ENCODE measurements at regions not wholly inside any gene's neighbourhood (a gene's known extent, or its start where the extent isn't known, plus 50 kb on each side); places are given as distances from the start of the nearest gene placed in this dataset.

GRCh38 chr17:51427323-51427811, 167.0 kb downstream of the UTP18 start:
- DNase-seq (ENCODE audit: extremely low read depth in 1 of 4, low spot score in 3 of 4) (no peak), ATAC-seq (no peak), FAIRE-seq (no peak)
- Histone ChIP-seq H3K9me1 (ENCODE audit: control insufficient read depth, insufficient read depth, low read length) (no peaks in the 10 kb centered on the region), H3K4me3 (no peak overlapping the region), H4K20me1 (replicated peaks; ENCODE audit: control insufficient read depth, insufficient read depth, low read length) (no peaks in the 10 kb centered on the region), H3K4me1 (replicated peaks in 1 of 2; ENCODE audit: control insufficient read depth in 2 of 2, insufficient read depth in 2 of 2, low read length in 2 of 2) (no peaks in the 10 kb centered on the region; a peak in 1 of 5 replicates), H3K9ac (ENCODE audit: insufficient read depth in 1 of 2, low read depth in 2 of 2, low read length in 2 of 2) (no peak overlapping the region), H2AFZ (ENCODE audit: low read depth, low read length) (no peak overlapping the region), H3K9me3 (replicated peaks; ENCODE audit: control insufficient read depth, insufficient read depth, low read depth, low read length) (no peaks in the 10 kb centered on the region), H3K27me3 (ENCODE audit: control insufficient read depth in 2 of 2, insufficient read depth in 2 of 2, low read length in 2 of 2) (no peaks in the 10 kb centered on the region), H3K4me2 (ENCODE audit: insufficient read depth, low read length) (no peak overlapping the region), H3K36me3 (ENCODE audit: control insufficient read depth, insufficient read depth, low read length) (no peaks in the 10 kb centered on the region), H3K79me2 (ENCODE audit: control insufficient read depth, insufficient read depth, low read length) (no peaks in the 10 kb centered on the region), H3K27ac (ENCODE audit: extremely low read depth, low read depth, low read length) (no peak overlapping the region)
- ChIA-PET CTCF (ENCODE audit: low intra/inter-chr PET ratio) (no interaction called here), POLR2A (interaction anchor here (0.5 kb wide), 1 partner anchor 31 kb away, joined by 3 read pairs; no protein-coding TSS in a partner anchor)
- BruUV-seq (replicated peaks) = no TSS peak
- in situ Hi-C loops (cut with MboI) = no loop called here
- WGBS (ENCODE audit: insufficient coverage, low coverage, missing lambda C conversion rate) = under 1% methylated on average over 7 of the region's 7 CpGs
- intact Hi-C loops (cut with micrococcal nuclease) = no loop called here
- TF ChIP-seq XRCC5 (IDR thresholded peaks at IDR 0.05; ENCODE audit: low read depth, low read length) (no peak), CEBPB (tag; IDR thresholded peaks at IDR 0.05) (0 out of 2 replicates have a peak, but pooled peaks have one; percentile 29), CEBPG (CRISPR knock-in tag; IDR thresholded peaks at IDR 0.05) (no peak), CEBPG (tag; conservative IDR thresholded peaks at IDR 0.05 in 1 of 2, IDR thresholded peaks at IDR 0.05 in 1 of 2) (peak; percentile 22 to 73; a peak in 2 of 4 replicates), BHLHE40 (IDR thresholded peaks at IDR 0.05; ENCODE audit: low read length) (no peak), ATF3 (IDR thresholded peaks at IDR 0.05) (peak; percentile 40; the same call in 1 of the 2 replicates), ATF3 (CRISPR knock-in tag; conservative IDR thresholded peaks at IDR 0.05) (no peak), NFIX (CRISPR knock-in tag; IDR thresholded peaks at IDR 0.05; ENCODE audit: low read depth) (no peak)
